DOHH2 (cell line): ENCODE measurements at regions not wholly inside any gene's neighbourhood (a gene's known extent, or its start where the extent isn't known, plus 50 kb on each side); places are given as distances from the start of the nearest gene placed in this dataset.

Source experiments
- EZH2phosphoT487 ChIP-seq: fragments of 200-600 bp; sonication (generic); IDR thresholded peaks from 2 replicates; pipeline ENCODE4 v1.6.1; 2017; ENCODE audit warnings: borderline replicate concordance, mild to moderate bottlenecking, antibody characterized with exemption, low read length, moderate library complexity, mixed read lengths
- TF ChIP-seq, protein P1 (sequence below): fragments of 200-600 bp; sonication (generic); IDR thresholded peaks from one replicate; pipeline ENCODE4 v1.5.1; 2014; ENCODE audit warnings: antibody characterized with exemption, mild to moderate bottlenecking, low read depth, low read length; ENCODE audit not compliant: poor library complexity, severe bottlenecking

DNA sequence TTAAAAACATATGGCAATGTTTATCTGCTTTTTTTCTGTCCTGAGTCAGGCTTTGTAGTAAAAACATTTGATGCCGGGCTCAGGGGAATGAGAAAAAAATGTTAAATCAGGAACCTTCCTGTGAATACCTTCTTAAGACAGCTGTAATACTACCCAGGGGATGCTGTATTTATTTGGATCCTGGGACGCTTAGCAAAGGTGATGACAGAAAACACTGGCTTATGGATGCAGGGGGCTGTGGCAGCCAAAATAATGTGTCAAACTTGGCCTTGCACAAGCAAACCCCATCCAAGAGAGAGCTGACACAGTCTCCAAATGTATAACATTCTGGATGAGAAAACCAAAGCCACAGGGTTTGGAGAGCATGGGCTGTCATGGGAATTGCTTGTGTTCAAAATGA lies 438.2 kb upstream of the PROK2 start:
- TF ChIP-seq, protein P1, sequence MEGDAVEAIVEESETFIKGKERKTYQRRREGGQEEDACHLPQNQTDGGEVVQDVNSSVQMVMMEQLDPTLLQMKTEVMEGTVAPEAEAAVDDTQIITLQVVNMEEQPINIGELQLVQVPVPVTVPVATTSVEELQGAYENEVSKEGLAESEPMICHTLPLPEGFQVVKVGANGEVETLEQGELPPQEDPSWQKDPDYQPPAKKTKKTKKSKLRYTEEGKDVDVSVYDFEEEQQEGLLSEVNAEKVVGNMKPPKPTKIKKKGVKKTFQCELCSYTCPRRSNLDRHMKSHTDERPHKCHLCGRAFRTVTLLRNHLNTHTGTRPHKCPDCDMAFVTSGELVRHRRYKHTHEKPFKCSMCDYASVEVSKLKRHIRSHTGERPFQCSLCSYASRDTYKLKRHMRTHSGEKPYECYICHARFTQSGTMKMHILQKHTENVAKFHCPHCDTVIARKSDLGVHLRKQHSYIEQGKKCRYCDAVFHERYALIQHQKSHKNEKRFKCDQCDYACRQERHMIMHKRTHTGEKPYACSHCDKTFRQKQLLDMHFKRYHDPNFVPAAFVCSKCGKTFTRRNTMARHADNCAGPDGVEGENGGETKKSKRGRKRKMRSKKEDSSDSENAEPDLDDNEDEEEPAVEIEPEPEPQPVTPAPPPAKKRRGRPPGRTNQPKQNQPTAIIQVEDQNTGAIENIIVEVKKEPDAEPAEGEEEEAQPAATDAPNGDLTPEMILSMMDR = no peak
- TF ChIP-seq EZH2phosphoT487 = no peak
